Motor neuron (in vitro differentiated cells): ENCODE measurements at regions not wholly inside any gene's neighbourhood (a gene's known extent, or its start where the extent isn't known, plus 50 kb on each side); places are given as distances from the start of the nearest gene placed in this dataset.

Source experiments
- ATAC-seq, 8 experiments: fragments of 200-7000 bp; cut with Tn5 transposase; replicated peaks in 6 of 8; 2 replicates each; pipeline ENCODE4 v1.8.0; 2021; ENCODE audit warnings: mild to moderate bottlenecking in 8 of 8, moderate library complexity in 8 of 8
- H3K27ac ChIP-seq, 2 donors: fragments of 250-450 bp; sonication (Bioruptor Pico); 2 replicates each; pipeline ENCODE4 v1.9.0; 2021; ENCODE audit warnings: antibody characterized with exemption in 2 of 2, mild to moderate bottlenecking in 2 of 2, moderate library complexity in 1 of 2
- H3K4me1 ChIP-seq, 2 donors: fragments of 250-450 bp; sonication (Bioruptor Pico); replicated peaks in 1 of 2; 2 replicates each; pipeline ENCODE4 v1.6.1; 2021; ENCODE audit warnings: antibody characterized with exemption in 2 of 2, mild to moderate bottlenecking in 2 of 2, moderate library complexity in 1 of 2
- H3K4me3 ChIP-seq, 5 donors: fragments of 250-450 bp; sonication (Bioruptor Pico); 2 replicates each; pipeline ENCODE4 v1.9.0; 2021; ENCODE audit warnings: antibody characterized with exemption in 5 of 5, mild to moderate bottlenecking in 5 of 5, moderate library complexity in 4 of 5
- WGBS, 10 experiments: fragments of 450-650 bp; shearing (Covaris generic); methylation state at CpG; one replicate each; pipeline ENCODE4 v1.0.0; 2022; 5-methylcytosine and 5-hydroxymethylcytosine counted together
- in situ Hi-C, 9 experiments: fragments of 400-800 bp; cut with MboI; loops; one replicate each; pipeline ENCODE4 v1.15.0; 2021; ENCODE audit warnings: low sequenced_read_pairs in 9 of 9, low pct_unique_long_range_greater_than_20kb in 2 of 9; ENCODE audit not compliant: unreplicated experiment in 9 of 9

DNA sequence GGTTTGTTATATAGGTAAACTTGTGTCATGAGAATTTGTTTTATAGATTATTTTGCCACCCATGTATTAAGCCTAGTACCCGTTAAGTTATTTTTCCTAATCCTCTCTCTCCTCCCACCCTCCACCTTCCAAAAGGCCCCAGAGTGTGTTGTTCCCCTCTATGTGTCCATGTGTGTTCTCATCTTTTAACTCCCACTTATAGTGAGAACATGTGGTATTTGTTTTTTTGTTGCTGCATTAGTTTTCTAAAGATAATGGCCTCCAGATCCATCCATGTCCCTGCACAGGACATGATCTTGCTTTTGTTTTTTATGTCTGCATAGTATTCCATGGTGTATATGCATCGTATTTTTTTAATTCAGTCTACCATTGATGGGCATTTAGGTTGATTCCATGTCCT lies 1075.6 kb upstream of the CNTNAP5 start:
- in situ Hi-C loops: no loop called here
- 0 to 100% (median 49%) methylated on average over 1 to 2 of the region's 2 CpGs; no CpG with 5 or more reads in 2 of the 10 experiments for WGBS, 10 experiments
- no peak overlapping the region for H3K4me3 ChIP-seq
- ATAC-seq: no peak
- no peak overlapping the region for H3K27ac ChIP-seq
- H3K4me1 ChIP-seq: no peaks in the 10 kb centered on the region

DNA sequence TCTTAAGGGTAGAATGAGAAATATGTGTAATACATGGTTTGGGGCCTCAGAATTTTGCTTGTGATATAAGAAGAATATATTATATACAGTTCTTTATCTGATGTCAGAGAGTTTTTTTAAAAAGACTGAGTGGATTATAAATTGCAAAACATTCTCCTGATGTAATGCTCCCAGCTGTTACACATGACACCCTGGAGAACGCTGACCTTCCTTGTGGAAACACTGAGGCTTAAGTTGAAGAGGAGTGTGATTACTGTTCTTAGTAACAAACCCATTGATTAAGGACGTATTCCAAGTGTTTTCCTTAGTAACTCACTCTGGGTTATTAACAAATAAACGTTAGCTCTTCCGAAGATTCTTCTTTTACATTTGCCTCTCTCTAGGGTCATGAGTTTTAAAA lies 1069.3 kb upstream of the CNTNAP5 start:
- WGBS, 10 experiments: 12 to 100% (median 83%) methylated on average over 1 to 4 of the region's 4 CpGs; no CpG with 5 or more reads in 1 of the 10 experiments
- Histone ChIP-seq H3K4me1 (peaks cover 1 to 4% of the 10 kb centered on the region in 2 donors), H3K27ac (no peak overlapping the region), H3K4me3 (no peak overlapping the region)
- in situ Hi-C loops: no loop called here
- no peak for ATAC-seq

- no peak overlapping the region for H3K4me3 ChIP-seq
- ATAC-seq: peak in 7 of 8 experiments; percentile 94 to 97 (median 95)
- in situ Hi-C loops: no loop called here
- H3K27ac ChIP-seq: no peak overlapping the region
- peaks cover 5 to 10% of the 10 kb centered on the region in 2 donors for H3K4me1 ChIP-seq
- 6 to 69% (median 54%) methylated on average over 2 to 5 of the region's 5 CpGs for WGBS, 10 experiments
These were observed 1064.1 kb upstream of the CNTNAP5 start for GRCh38 chr2:122960759-122961641.

- no peak overlapping the region for H3K27ac ChIP-seq
- no peaks in the 10 kb centered on the region for H3K4me1 ChIP-seq
- WGBS, 10 experiments: 4 to 100% (median 88%) methylated on average over 1 to 2 of the region's 2 CpGs
- in situ Hi-C loops: no loop called here
- no peak for ATAC-seq
- no peak overlapping the region for H3K4me3 ChIP-seq
These were observed 1058.6 kb upstream of the CNTNAP5 start for GRCh38 chr2:122966461-122966860.

GRCh38 chr2:122977580-122977979 lies 1047.5 kb upstream of the CNTNAP5 start:
- no peak overlapping the region for H3K4me3 ChIP-seq
- WGBS, 10 experiments: 0 to 86% (median 9%) methylated on average over 1 of the region's 1 CpG; no CpG with 5 or more reads in 4 of the 10 experiments
- ATAC-seq: no peak
- in situ Hi-C loops: no loop called here
- peaks cover 0 to 2% of the 10 kb centered on the region in 2 donors for H3K4me1 ChIP-seq
- no peak overlapping the region for H3K27ac ChIP-seq

DNA sequence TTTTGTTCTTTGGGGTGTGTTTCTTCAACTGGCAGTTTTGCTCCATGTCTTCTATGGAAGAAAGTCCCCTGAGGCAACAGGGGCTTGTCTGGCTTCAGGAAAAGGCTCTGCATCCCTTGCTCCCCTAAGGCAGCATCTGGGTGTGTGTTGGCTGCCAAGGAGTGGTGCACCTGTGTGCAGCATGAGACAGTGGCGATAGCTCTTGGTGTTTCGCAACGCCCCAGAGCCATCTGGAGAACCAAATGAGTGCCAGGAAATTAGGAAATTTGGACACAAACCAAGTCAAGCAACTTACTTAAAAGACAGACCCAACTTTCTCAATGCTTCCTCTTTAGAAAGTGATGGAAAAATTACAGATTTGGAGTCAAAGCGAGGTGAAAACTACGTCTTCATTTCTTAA lies 1044.4 kb upstream of the CNTNAP5 start:
- Histone ChIP-seq H3K4me1 (peaks cover 0 to 12% of the 10 kb centered on the region in 2 donors), H3K27ac (no peak overlapping the region), H3K4me3 (no peak overlapping the region)
- peak in 1 of 8 experiments; percentile 84 for ATAC-seq
- 0 to 100% (median 90%) methylated on average over 1 to 5 of the region's 5 CpGs for WGBS, 10 experiments
- in situ Hi-C loops: no loop called here

DNA sequence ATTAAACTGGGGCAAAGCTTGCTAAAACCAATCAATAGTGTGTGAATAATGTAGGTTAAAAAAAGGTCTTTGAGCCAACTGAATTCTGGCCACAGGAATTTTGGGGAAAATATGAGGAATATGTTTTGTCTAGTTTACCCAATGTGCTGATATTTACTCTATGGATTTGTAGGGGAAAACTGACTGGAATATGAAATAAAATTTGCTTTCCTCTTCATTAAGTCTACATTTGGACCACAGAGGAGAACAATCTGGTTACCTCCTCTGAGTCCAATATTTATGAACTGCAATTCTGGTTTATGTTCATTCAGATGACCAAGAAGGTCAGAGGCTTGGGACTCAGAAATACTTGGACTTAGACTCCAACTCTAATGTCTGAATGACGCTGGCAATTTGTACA lies 1042.2 kb upstream of the CNTNAP5 start:
- in situ Hi-C loops: no loop called here

DNA sequence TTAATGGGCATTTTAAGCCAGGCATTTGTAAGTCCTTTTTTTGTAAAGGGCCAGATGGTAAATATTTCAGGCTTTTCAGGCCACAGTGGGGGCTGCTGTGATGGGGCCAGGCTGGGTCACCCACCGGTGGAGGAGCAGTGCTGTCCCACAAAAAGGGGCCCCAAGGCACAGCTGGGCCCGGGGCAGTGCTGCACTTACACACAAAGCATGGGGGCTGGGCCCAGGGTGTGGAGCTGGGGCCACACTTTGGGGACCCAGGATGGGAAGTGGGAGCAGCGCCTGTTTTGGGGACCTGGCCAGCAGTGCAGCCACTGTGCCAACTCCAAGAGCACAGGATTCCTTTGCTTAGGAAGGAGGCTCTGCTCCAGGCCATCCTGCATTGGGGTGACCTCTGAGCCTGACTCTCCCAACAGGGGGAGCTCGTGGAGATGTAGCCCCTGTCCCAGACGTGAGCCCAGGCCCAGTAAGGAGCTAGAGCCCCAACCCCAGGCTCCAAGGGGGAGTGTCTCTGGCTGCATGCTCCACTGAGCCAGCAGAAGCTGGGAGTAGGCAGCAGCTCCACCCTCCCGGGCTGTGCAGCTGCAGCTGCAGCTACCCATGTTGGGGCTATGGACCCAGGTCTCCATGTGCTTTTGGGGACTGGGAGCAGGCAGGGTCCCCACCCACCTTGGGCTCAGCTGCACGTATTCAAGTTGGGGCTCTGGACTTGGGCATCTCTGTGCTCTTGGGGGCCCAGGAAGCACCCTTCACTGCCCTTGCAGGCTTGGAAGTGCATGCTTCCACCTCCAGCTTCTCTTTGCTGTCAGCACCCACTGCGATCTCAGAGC lies 1036.5 kb upstream of the CNTNAP5 start:
- no peaks in the 10 kb centered on the region for H3K4me1 ChIP-seq
- H3K4me3 ChIP-seq: no peak overlapping the region
- 0 to 80% (median 16%) methylated on average over 1 to 4 of the region's 8 CpGs; no CpG with 5 or more reads in 4 of the 10 experiments for WGBS, 10 experiments
- ATAC-seq: no peak
- no peak overlapping the region for H3K27ac ChIP-seq
- in situ Hi-C loops: no loop called here

More for the DNA sequence above, 1042.2 kb upstream of the CNTNAP5 start:
- no peak for ATAC-seq
- H3K4me3 ChIP-seq: no peak overlapping the region
- peaks cover 0 to 12% of the 10 kb centered on the region in 2 donors for H3K4me1 ChIP-seq
- H3K27ac ChIP-seq: no peak overlapping the region
- WGBS, 10 experiments: 0 to 100% (median 52%) methylated on average over 1 of the region's 1 CpG; no CpG with 5 or more reads in 2 of the 10 experiments

DNA sequence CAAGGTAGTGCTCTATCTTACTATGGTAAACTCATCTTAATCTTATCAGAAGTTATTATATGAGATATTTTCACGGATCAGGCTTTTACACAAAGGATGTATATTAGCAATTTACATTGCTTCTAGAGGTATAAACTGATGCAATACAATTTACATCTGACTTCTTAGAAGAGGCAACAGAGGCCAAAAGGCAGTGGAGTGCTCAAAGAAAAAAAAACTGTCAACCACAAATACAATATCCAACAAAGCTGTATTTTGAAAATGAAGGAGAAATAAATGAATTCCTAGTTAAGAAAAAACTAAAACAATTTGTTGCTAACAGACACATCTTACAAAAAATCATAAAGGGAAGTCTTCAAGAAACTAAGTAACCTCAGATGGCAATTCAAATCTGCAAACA lies 1031.5 kb upstream of the CNTNAP5 start:
- ATAC-seq: no peak
- Histone ChIP-seq H3K27ac (no peak overlapping the region), H3K4me3 (no peak overlapping the region), H3K4me1 (no peaks in the 10 kb centered on the region)
- in situ Hi-C loops: no loop called here
- WGBS, 10 experiments: 0 to 100% (median 45%) methylated on average over 1 of the region's 1 CpG; no CpG with 5 or more reads in 2 of the 10 experiments

- in situ Hi-C loops: no loop called here
- H3K27ac ChIP-seq: no peak overlapping the region
- H3K4me1 ChIP-seq: peaks cover 0 to 26% of the 10 kb centered on the region in 2 donors
- no peak overlapping the region for H3K4me3 ChIP-seq
- WGBS, 10 experiments: 0 to 100% (median 83%) methylated on average over 1 to 3 of the region's 3 CpGs; no CpG with 5 or more reads in 2 of the 10 experiments
- ATAC-seq: no peak
These were observed 1025.8 kb upstream of the CNTNAP5 start for GRCh38 chr2:122999258-122999657.

DNA sequence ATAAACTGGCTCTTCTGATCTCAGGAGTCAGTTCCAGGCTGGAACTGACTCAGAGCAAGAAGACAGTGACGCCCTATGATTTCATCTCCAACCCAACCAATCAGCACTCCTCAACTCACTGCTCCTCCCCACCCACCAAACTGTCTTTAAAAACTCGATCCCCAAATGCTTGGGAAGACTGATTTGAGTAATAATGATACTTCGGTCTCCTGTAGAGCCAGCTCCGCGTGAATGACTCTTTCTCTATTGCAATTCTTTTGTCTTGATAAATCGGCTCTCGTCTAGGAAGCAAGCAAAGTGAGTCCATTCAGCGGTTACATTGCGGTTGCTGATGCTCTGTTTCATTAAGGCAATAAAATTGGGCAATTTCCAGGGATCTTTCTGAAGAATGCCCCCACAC lies 1025.3 kb upstream of the CNTNAP5 start:
- peak in 5 of 8 experiments; percentile 16 to 70 (median 42) for ATAC-seq
- WGBS, 10 experiments: 0 to 51% (median 25%) methylated on average over 2 to 8 of the region's 9 CpGs; no CpG with 5 or more reads in 3 of the 10 experiments
- Histone ChIP-seq H3K4me1 (peaks cover 0 to 26% of the 10 kb centered on the region in 2 donors), H3K4me3 (no peak overlapping the region), H3K27ac (no peak overlapping the region)
- in situ Hi-C loops: no loop called here

DNA sequence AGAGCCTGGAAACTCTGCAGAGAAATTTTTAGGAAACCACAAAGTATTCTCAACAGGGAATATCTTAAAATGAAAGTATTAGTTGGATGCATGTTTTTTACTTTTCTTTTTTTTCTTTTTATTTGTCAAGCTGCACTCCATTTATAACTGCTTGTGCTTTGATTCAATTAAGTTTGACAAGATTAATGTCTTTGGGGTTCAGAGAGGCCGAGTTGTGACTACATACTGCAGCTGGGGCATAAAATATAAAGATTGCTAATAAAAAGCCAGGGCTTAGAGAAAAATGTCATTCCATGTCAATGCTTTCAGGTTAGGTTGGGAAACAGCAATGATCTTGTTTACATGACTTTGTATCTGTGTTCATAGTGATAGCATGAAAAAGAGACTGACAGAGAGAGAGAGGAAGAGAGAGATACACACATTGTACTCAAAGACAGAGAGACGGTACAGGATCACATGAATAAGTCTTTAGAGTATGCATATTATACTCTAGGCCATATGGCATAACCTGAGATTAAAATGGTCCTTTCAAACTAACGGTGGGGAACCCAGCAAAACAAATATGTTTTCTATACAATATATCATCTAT lies 1022.3 kb upstream of the CNTNAP5 start:
- in situ Hi-C loops: no loop called here
- ATAC-seq: peak in 5 of 8 experiments; percentile 38 to 86 (median 55)
- H3K27ac ChIP-seq: no peak overlapping the region
- 0 to 66% (median 33%) methylated on average over 1 to 3 of the region's 3 CpGs for WGBS, 10 experiments
- H3K4me1 ChIP-seq: peaks cover 0 to 26% of the 10 kb centered on the region in 2 donors
- no peak overlapping the region for H3K4me3 ChIP-seq

GRCh38 chr2:123015186-123015585 lies 1009.9 kb upstream of the CNTNAP5 start:
- no peak overlapping the region for H3K4me3 ChIP-seq
- in situ Hi-C loops: no loop called here
- no peak overlapping the region for H3K27ac ChIP-seq
- 0 to 100% (median 88%) methylated on average over 1 to 2 of the region's 2 CpGs; no CpG with 5 or more reads in 1 of the 10 experiments for WGBS, 10 experiments
- H3K4me1 ChIP-seq: peaks cover 0 to 2% of the 10 kb centered on the region in 2 donors
- ATAC-seq: no peak
